ENCODE measurements at regions not wholly inside any gene's neighbourhood (a gene's known extent, or its start where the extent isn't known, plus 50 kb on each side); places are given as distances from the start of the nearest gene placed in this dataset.

- peak overlapping the region; percentile 27 for H3K27ac ChIP-seq (ENCODE audit: low read length)
- no peaks in the 10 kb centered on the region for H3K27me3 ChIP-seq (ENCODE audit: control insufficient read depth, insufficient read depth, low read length)
- 40% methylated on average over 1 of the region's 10 CpGs for WGBS (ENCODE audit: insufficient coverage, low lambda C conversion rate)
- no peaks in the 10 kb centered on the region for H3K9me3 ChIP-seq (ENCODE audit: control insufficient read depth, low read depth, low read length)
- H3K4me3 ChIP-seq (ENCODE audit: low read length), result no peak overlapping the region
- no peaks in the 10 kb centered on the region for H3K36me3 ChIP-seq (ENCODE audit: control insufficient read depth, insufficient read depth, low read length)
- H3K4me1 ChIP-seq (ENCODE audit: control insufficient read depth, insufficient read depth, low read length), result peaks cover 9% of the 10 kb centered on the region
- DNase-seq, result peak; percentile 20 to 68
Observed at GRCh38 chr12:67515679-67516340, 132.7 kb upstream of the DYRK2 start.

GRCh38 chr12:67517181-67517887, 131.2 kb upstream of the DYRK2 start:
- no peak overlapping the region for H3K4me3 ChIP-seq (ENCODE audit: low read length)
- H3K9me3 ChIP-seq (ENCODE audit: control insufficient read depth, low read depth, low read length), result no peaks in the 10 kb centered on the region
- WGBS (ENCODE audit: insufficient coverage, low lambda C conversion rate), result 83% methylated on average over 2 of the region's 16 CpGs
- H3K27ac ChIP-seq (ENCODE audit: low read length), result no peak overlapping the region
- peaks cover 9% of the 10 kb centered on the region for H3K4me1 ChIP-seq (ENCODE audit: control insufficient read depth, insufficient read depth, low read length)
- H3K27me3 ChIP-seq (ENCODE audit: control insufficient read depth, insufficient read depth, low read length), result no peaks in the 10 kb centered on the region
- DNase-seq, result no peak
- H3K36me3 ChIP-seq (ENCODE audit: control insufficient read depth, insufficient read depth, low read length), result no peaks in the 10 kb centered on the region

- no peak overlapping the region for H3K27ac ChIP-seq (ENCODE audit: low read length)
- no peaks in the 10 kb centered on the region for H3K27me3 ChIP-seq (ENCODE audit: control insufficient read depth, insufficient read depth, low read length)
- WGBS (ENCODE audit: insufficient coverage, low lambda C conversion rate), result no CpG with 5 or more reads among the region's 7 CpGs
- H3K36me3 ChIP-seq (ENCODE audit: control insufficient read depth, insufficient read depth, low read length), result no peaks in the 10 kb centered on the region
- no peaks in the 10 kb centered on the region for H3K9me3 ChIP-seq (ENCODE audit: control insufficient read depth, low read depth, low read length)
- DNase-seq, result no peak
- H3K4me1 ChIP-seq (ENCODE audit: control insufficient read depth, insufficient read depth, low read length), result peaks cover 9% of the 10 kb centered on the region
- H3K4me3 ChIP-seq (ENCODE audit: low read length), result no peak overlapping the region
Observed at GRCh38 chr12:67519484-67520433, 128.8 kb upstream of the DYRK2 start.

GRCh38 chr12:67520606-67521005, 127.9 kb upstream of the DYRK2 start:
- DNase-seq, result no peak
- Histone ChIP-seq H3K27me3 (ENCODE audit: control insufficient read depth, insufficient read depth, low read length) (no peaks in the 10 kb centered on the region), H3K4me3 (ENCODE audit: low read length) (no peak overlapping the region), H3K4me1 (ENCODE audit: control insufficient read depth, insufficient read depth, low read length) (peaks cover 1% of the 10 kb centered on the region), H3K27ac (ENCODE audit: low read length) (no peak overlapping the region), H3K36me3 (ENCODE audit: control insufficient read depth, insufficient read depth, low read length) (no peaks in the 10 kb centered on the region), H3K9me3 (ENCODE audit: control insufficient read depth, low read depth, low read length) (no peaks in the 10 kb centered on the region)
- WGBS (ENCODE audit: insufficient coverage, low lambda C conversion rate), result no CpG with 5 or more reads among the region's 3 CpGs

- H3K4me1 ChIP-seq (ENCODE audit: control insufficient read depth, insufficient read depth, low read length), result no peaks in the 10 kb centered on the region
- DNase-seq, result no peak
- no peaks in the 10 kb centered on the region for H3K27me3 ChIP-seq (ENCODE audit: control insufficient read depth, insufficient read depth, low read length)
- 92% methylated on average over 2 of the region's 5 CpGs for WGBS (ENCODE audit: insufficient coverage, low lambda C conversion rate)
- no peaks in the 10 kb centered on the region for H3K9me3 ChIP-seq (ENCODE audit: control insufficient read depth, low read depth, low read length)
- H3K36me3 ChIP-seq (ENCODE audit: control insufficient read depth, insufficient read depth, low read length), result no peaks in the 10 kb centered on the region
- no peak overlapping the region for H3K27ac ChIP-seq (ENCODE audit: low read length)
- no peak overlapping the region for H3K4me3 ChIP-seq (ENCODE audit: low read length)
Observed at GRCh38 chr12:67522222-67522621, 126.3 kb upstream of the DYRK2 start.

- Histone ChIP-seq H3K36me3 (ENCODE audit: control insufficient read depth, insufficient read depth, low read length) (no peaks in the 10 kb centered on the region), H3K27me3 (ENCODE audit: control insufficient read depth, insufficient read depth, low read length) (no peaks in the 10 kb centered on the region), H3K4me1 (ENCODE audit: control insufficient read depth, insufficient read depth, low read length) (no peaks in the 10 kb centered on the region), H3K4me3 (ENCODE audit: low read length) (no peak overlapping the region), H3K9me3 (ENCODE audit: control insufficient read depth, low read depth, low read length) (no peaks in the 10 kb centered on the region), H3K27ac (ENCODE audit: low read length) (no peak overlapping the region)
- DNase-seq, result no peak
- WGBS (ENCODE audit: insufficient coverage, low lambda C conversion rate), result no CpG with 5 or more reads among the region's 6 CpGs
Observed at GRCh38 chr12:67523538-67523937, 125.0 kb upstream of the DYRK2 start.

GRCh38 chr12:67524861-67525616, 123.5 kb upstream of the DYRK2 start:
- Histone ChIP-seq H3K36me3 (ENCODE audit: control insufficient read depth, insufficient read depth, low read length) (no peaks in the 10 kb centered on the region), H3K9me3 (ENCODE audit: control insufficient read depth, low read depth, low read length) (no peaks in the 10 kb centered on the region), H3K4me1 (ENCODE audit: control insufficient read depth, insufficient read depth, low read length) (no peaks in the 10 kb centered on the region), H3K4me3 (ENCODE audit: low read length) (no peak overlapping the region), H3K27me3 (ENCODE audit: control insufficient read depth, insufficient read depth, low read length) (no peaks in the 10 kb centered on the region), H3K27ac (ENCODE audit: low read length) (no peak overlapping the region)
- no peak for DNase-seq
- no CpG with 5 or more reads among the region's 11 CpGs for WGBS (ENCODE audit: insufficient coverage, low lambda C conversion rate)

- Histone ChIP-seq H3K27ac (ENCODE audit: low read length) (no peak overlapping the region), H3K4me3 (ENCODE audit: low read length) (no peak overlapping the region), H3K9me3 (ENCODE audit: control insufficient read depth, low read depth, low read length) (no peaks in the 10 kb centered on the region), H3K36me3 (ENCODE audit: control insufficient read depth, insufficient read depth, low read length) (no peaks in the 10 kb centered on the region), H3K4me1 (ENCODE audit: control insufficient read depth, insufficient read depth, low read length) (no peaks in the 10 kb centered on the region), H3K27me3 (ENCODE audit: control insufficient read depth, insufficient read depth, low read length) (no peaks in the 10 kb centered on the region)
- no peak for DNase-seq
- 20% methylated on average over 1 of the region's 1 CpG for WGBS (ENCODE audit: insufficient coverage, low lambda C conversion rate)
Observed at GRCh38 chr12:67525617-67525884, 123.0 kb upstream of the DYRK2 start.

GRCh38 chr12:67526129-67526528, 122.4 kb upstream of the DYRK2 start:
- no peaks in the 10 kb centered on the region for H3K9me3 ChIP-seq (ENCODE audit: control insufficient read depth, low read depth, low read length)
- no peak overlapping the region for H3K4me3 ChIP-seq (ENCODE audit: low read length)
- H3K36me3 ChIP-seq (ENCODE audit: control insufficient read depth, insufficient read depth, low read length), result no peaks in the 10 kb centered on the region
- H3K27ac ChIP-seq (ENCODE audit: low read length), result no peak overlapping the region
- no peak for DNase-seq
- no peaks in the 10 kb centered on the region for H3K4me1 ChIP-seq (ENCODE audit: control insufficient read depth, insufficient read depth, low read length)
- H3K27me3 ChIP-seq (ENCODE audit: control insufficient read depth, insufficient read depth, low read length), result no peaks in the 10 kb centered on the region

- no CpG with 5 or more reads among the region's 1 CpG for WGBS (ENCODE audit: insufficient coverage, low lambda C conversion rate)
Observed at GRCh38 chr12:67531051-67531450, 117.5 kb upstream of the DYRK2 start.

More at GRCh38 chr12:67531051-67531450, 117.5 kb upstream of the DYRK2 start:
- Histone ChIP-seq H3K4me1 (ENCODE audit: control insufficient read depth, insufficient read depth, low read length) (peaks cover 13% of the 10 kb centered on the region), H3K27me3 (ENCODE audit: control insufficient read depth, insufficient read depth, low read length) (no peaks in the 10 kb centered on the region), H3K36me3 (ENCODE audit: control insufficient read depth, insufficient read depth, low read length) (no peaks in the 10 kb centered on the region), H3K4me3 (ENCODE audit: low read length) (no peak overlapping the region), H3K27ac (ENCODE audit: low read length) (no peak overlapping the region), H3K9me3 (ENCODE audit: control insufficient read depth, low read depth, low read length) (no peaks in the 10 kb centered on the region)
- no peak for DNase-seq
